T-helper 2 cell (primary cell): ENCODE measurements at regions not wholly inside any gene's neighbourhood (a gene's known extent, or its start where the extent isn't known, plus 50 kb on each side); places are given as distances from the start of the nearest gene placed in this dataset.

Experiments
- DNase-seq, 5 experiments: peaks; one replicate each; pipeline versions ENCODE4 v3.0.0 to v3.0.0-alpha.2; 2012 to 2022

- no peak for DNase-seq
Observed at GRCh38 chr14:104342435-104343293, 204.3 kb downstream of the KIF26A start.

GRCh38 chr14:104343294-104343625 lies 204.9 kb downstream of the KIF26A start:
- DNase-seq = no peak

GRCh38 chr14:104343690-104344640 lies 205.6 kb downstream of the KIF26A start:
- DNase-seq = no peak

- DNase-seq = no peak
Observed at GRCh38 chr14:104344818-104345620, 206.6 kb downstream of the KIF26A start.

GRCh38 chr14:104345621-104346462 lies 207.5 kb downstream of the KIF26A start:
- DNase-seq = no peak

GRCh38 chr14:104346608-104347007 lies 208.2 kb downstream of the KIF26A start:
- no peak for DNase-seq

- no peak for DNase-seq
Observed at GRCh38 chr14:104348741-104349140, 210.4 kb downstream of the KIF26A start.

GRCh38 chr14:104349950-104350349 lies 211.6 kb downstream of the KIF26A start:
- DNase-seq = no peak

- DNase-seq = no peak
Observed at GRCh38 chr14:104350463-104351185, 212.2 kb downstream of the KIF26A start.

GRCh38 chr14:104351849-104352492 lies 213.6 kb downstream of the KIF26A start:
- no peak for DNase-seq

GRCh38 chr14:104352493-104353220 lies 214.3 kb downstream of the KIF26A start:
- DNase-seq = no peak

- no peak for DNase-seq
Observed at GRCh38 chr14:104353221-104353920, 215.0 kb downstream of the KIF26A start.

GRCh38 chr14:104353921-104354701 lies 215.7 kb downstream of the KIF26A start:
- DNase-seq = no peak

GRCh38 chr14:104355101-104356019 lies 217.0 kb downstream of the KIF26A start:
- DNase-seq = no peak

- no peak for DNase-seq
Observed at GRCh38 chr14:104356020-104356737, 217.8 kb downstream of the KIF26A start.
